ENCODE measurements at regions not wholly inside any gene's neighbourhood (a gene's known extent, or its start where the extent isn't known, plus 50 kb on each side); places are given as distances from the start of the nearest gene placed in this dataset.

GRCh38 chrX:42725196-42725595, 52.8 kb downstream of the PPP1R2C start:
- DNase-seq: no peak

DNA sequence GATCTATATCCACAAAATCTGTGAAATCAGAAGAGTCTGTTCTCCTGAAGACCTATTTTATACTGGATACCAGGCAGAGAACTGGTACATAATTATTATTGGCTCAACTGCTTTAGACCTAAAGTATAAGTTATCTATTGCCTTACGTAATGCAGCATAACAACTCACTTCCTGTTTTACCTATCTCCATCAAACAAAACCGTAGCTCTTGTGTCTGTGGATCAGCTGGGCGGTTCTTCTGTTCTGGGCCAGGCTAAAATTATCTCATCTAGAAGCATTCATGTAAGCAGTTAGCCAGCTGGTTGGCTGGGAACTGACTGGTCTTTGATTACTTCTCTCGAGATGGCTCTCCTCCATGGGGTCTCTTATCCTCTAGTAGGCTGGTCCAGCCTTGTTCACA, 57.8 kb downstream of the PPP1R2C start:
- no peak for DNase-seq

DNA sequence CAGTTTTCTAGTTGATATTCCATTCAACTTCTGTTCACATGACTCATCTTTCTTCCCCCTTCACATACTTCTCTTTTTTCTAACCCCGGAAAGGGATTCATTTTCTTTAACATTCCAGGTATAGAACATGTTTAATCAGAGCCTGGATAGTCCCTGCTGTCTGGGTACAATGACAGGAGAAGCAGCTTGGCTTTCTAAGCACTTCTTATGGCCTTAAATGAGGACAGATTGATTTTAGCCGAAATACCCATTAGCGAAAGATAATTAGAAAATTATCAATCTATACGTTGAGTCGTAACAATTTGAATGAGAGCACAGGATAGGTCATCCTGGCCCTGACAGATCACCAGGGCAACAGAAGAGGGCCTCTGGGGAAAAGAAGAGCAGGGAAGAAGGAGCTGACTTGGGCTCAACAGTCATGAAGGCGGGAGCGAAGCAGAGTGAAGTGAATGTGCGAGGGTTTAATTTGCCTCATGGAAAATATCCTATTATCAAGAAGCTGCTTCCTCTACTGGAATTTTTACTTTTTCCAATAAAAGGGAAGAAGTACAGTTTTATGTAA, 62.2 kb downstream of the PPP1R2C start:
- no peak for DNase-seq

- no peak for DNase-seq
These were observed 62.8 kb downstream of the PPP1R2C start for GRCh38 chrX:42714981-42715700.

DNA sequence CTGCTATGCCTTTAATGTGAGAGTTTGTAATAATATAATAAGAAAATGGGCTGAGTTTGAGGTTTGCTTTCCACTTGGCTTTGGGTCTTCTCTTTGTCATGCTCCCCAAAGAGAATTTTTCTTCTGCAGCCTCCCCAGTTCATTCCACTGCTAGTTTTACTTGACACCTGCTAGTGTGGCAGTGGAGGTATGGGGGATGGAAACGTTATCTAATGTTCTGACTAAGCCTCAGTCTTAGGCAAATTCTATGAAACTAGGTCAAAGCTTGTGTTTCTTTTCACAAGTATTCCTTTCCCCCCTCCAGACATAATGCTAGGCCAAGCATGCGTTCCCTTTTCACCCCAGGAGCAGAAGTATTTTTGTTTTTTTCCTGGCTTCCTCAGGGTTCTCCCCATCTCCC, 67.5 kb downstream of the PPP1R2C start:
- DNase-seq: no peak

- DNase-seq: no peak
These were observed 69.7 kb downstream of the PPP1R2C start for GRCh38 chrX:42708222-42708621.

- no peak for DNase-seq
These were observed 70.2 kb downstream of the PPP1R2C start for GRCh38 chrX:42707742-42708141.

GRCh38 chrX:42704454-42704853, 73.5 kb downstream of the PPP1R2C start:
- no peak for DNase-seq

DNA sequence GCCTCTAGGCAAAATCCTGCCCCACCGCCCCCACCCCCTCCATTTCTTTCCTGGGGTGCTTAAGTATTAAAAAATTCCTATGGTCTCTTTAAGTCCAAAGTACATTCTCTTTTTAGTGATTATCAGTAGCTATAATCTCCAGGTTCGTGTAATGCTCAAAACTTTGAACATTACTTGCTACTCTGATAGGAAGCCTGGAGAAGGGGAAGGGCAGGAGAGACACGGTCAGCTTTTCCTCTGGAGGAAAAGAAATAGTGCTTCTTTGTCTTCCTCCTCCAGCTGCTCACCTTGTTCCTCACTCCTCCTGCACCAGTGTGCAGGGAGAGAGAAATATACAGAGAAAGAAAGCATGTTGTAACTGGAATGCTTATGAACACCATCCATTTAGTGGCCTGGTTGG, 80.4 kb downstream of the PPP1R2C start:
- no peak for DNase-seq

- no peak for DNase-seq
These were observed 81.3 kb downstream of the PPP1R2C start for GRCh38 chrX:42696536-42697124.

GRCh38 chrX:42695800-42696358, 82.1 kb downstream of the PPP1R2C start:
- DNase-seq: no peak

GRCh38 chrX:42694260-42694815, 83.6 kb downstream of the PPP1R2C start:
- DNase-seq: no peak

GRCh38 chrX:42691196-42691595, 86.8 kb downstream of the PPP1R2C start:
- no peak for DNase-seq

DNA sequence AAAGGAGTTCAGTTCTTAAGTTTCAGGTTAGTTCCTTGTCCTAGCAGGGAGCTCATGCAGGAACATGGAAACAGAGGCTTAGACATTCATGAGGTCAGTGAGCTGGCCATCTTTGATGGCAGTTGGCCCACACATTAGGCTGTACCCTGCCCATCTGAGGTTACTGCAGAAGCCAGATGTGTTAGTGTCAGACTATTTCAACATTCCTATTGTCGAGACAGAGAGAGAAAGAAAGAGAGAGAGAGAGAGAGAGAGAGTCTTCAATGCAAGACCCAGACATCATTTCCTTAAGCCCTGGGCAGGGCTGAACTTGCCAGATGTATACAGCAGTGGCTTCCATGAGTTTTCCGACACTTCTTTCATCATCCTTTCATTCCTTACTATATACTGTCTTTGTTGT, 91.3 kb downstream of the PPP1R2C start:
- no peak for DNase-seq

DNA sequence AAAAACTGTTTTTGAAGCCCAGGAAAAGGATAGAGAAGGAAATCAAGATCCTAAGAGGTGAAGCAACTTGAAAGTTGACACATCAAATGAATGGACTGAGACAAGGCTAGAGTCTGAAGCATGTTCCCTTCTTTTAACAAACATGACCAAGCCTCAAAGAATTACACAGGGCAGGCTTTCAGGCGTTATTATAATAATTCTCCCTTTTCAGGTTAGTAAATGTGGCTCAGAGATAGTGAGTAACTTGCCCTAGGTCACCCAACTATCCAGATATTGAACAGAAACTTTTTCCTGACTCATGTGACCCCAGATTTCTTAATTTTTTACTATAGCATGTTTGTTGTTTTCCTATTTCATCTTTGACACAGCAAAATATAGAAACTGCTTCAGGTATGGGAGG, 91.7 kb downstream of the PPP1R2C start:
- no peak for DNase-seq

- no peak for DNase-seq
These were observed 93.9 kb downstream of the PPP1R2C start for GRCh38 chrX:42684065-42684464.

- no peak for DNase-seq
These were observed 97.3 kb downstream of the PPP1R2C start for GRCh38 chrX:42680666-42681065.

GRCh38 chrX:42678133-42678532, 99.8 kb downstream of the PPP1R2C start:
- DNase-seq: no peak

GRCh38 chrX:42673301-42673810, 104.6 kb downstream of the PPP1R2C start:
- DNase-seq: no peak

DNA sequence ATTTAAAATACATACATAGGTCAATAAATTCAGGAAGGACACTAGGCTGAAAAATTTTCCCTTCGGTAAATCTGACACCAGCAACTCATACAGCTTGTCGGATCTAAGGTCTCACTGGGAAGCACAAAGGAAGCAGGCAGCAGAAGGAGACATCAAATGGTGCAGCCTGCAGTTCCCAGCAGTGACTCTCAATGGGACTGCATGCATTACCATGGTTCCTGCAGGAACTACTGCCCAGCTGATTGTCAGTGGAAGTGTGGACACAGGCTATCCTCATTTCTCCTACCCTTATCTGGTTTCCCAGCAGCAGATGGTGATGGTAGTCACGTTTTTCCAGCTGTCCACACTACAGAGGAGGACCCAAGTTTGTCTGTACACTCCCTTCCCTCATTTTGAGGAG, 113.3 kb downstream of the PPP1R2C start:
- DNase-seq: no peak

DNA sequence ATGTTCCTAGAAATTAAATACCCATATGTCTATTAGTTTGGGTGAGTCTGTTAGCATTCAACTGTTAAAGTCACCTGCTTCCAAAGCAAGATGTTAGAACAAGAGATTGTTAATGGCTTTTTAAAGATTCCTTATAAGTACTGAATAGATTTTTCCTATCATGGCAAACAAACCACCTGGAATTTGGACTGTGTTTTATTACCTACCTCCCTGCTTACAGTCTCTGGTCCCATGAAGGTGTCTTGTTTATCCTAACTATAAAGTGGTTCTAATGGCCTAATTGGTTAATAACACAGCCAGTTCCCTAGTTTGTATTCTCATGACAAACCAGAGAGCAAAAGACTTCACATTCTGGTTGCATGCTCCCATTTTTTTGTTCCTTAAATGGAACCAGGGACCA, 149.5 kb downstream of the PPP1R2C start:
- DNase-seq: no peak

DNA sequence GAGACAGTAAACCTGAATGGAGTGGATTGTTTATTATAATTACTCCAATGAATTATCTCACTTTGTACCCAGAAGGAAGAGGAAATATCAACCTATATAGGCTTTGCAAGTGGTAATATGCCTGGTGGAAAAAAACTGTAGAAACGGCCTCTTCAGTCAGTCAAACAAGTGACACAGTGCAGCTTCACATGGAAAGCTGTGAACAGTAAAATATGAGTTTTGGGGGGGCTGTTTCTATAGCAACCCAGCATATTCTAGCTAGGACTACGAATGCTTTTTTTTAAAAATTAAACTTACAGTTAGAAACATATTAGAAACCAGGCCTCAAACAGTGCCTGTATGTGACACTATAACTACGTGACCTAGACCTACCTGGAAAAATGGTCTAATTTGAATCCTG, 150.1 kb downstream of the PPP1R2C start:
- DNase-seq: no peak

GRCh38 chrX:42624524-42624923, 153.4 kb downstream of the PPP1R2C start:
- peak; percentile 27 for DNase-seq

- DNase-seq: no peak
These were observed 158.9 kb downstream of the PPP1R2C start for GRCh38 chrX:42619068-42619467.

Data from DMS153 (cell line).